Right forelimb (tissue), 1 donor: ENCODE measurements at regions not wholly inside any gene's neighbourhood (a gene's known extent, or its start where the extent isn't known, plus 50 kb on each side); places are given as distances from the start of the nearest gene placed in this dataset.
"Not testable (repeated sequence)": the region's sequence is repeated elsewhere in the genome, so short reads cannot be mapped to it uniquely, and the experiment has no call there.

ENCODE experiments used
- DNase-seq: peaks from one replicate; pipeline ENCODE4 v3.0.0-alpha.2; 2018

DNA sequence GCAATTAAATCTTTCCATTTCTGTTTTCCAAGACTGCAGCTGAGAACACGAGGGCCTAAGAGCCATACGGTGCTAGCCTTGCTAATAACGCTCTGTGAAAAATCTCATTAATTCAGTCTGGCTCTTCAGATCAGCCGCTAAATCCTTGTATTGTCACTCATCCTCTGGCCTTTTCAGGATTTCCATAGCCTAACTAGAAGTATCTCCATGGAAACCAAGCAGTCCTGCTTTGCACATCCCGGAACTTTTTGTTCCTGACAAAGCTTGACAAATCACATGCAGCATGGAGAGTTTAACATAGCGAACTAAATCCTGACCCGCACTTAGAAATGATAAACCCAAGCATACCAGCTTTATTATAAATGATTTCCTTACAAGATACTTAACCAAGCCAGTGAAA lies 383.7 kb downstream of the CD83 start:
- no peak for DNase-seq

DNA sequence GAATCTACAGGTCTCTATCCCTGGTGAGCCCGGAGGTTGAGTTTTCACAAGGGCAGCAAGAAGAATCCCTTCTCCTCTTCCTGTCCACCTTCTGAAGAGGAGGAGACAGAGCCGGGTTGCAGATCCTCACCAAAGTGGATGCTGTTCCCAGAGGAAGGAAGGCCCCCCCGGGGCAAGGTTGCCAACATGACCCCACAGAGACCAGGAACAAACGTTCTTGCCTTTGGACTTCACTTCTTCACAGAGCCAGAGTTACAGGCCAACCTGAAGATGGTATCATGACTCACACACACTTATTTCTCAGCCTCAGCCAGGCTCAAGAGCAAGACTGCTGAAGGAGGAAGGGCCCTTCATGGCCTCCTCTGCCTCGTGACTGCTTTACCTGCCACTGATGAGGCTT lies 384.3 kb downstream of the CD83 start:
- DNase-seq, result no peak

DNA sequence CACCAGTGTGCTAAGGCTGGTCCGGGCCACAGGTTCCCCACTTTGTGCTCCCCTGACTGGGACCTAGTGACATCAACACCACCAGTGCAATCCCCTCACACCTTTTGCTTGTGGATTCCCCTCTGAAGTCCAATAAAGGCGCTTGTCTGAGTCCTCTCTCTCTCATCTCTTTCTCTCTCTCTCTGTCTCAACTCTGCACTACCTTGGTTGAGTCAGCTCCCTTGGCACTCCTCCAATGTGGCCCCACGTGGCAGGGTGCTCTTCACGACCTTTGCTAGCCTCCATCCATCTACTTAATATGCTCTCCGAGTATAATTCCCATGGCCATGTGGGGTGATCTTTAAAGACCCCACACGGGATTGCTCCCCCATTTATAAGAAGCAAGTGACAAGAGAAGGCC lies 385.0 kb downstream of the CD83 start:
- no peak for DNase-seq

DNA sequence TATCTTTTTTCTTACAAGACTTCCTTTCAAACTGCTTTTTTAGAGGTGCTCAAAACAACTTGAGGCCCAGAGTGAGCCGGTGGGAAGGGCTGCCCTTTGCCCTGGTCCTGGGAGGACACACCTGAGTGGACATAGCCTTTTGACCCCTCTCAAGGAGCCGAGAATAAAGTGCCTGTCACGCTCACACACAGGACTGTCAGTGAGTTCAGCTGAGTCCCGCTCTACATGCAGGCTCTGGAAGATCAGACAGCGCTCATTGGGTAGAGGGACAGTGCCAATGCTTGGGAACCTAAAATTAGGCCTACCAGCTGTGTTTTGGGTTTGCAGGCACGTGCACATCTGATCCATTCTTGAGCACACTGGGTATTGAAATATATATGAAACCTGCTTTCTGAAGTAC lies 387.8 kb downstream of the CD83 start:
- no peak for DNase-seq

DNA sequence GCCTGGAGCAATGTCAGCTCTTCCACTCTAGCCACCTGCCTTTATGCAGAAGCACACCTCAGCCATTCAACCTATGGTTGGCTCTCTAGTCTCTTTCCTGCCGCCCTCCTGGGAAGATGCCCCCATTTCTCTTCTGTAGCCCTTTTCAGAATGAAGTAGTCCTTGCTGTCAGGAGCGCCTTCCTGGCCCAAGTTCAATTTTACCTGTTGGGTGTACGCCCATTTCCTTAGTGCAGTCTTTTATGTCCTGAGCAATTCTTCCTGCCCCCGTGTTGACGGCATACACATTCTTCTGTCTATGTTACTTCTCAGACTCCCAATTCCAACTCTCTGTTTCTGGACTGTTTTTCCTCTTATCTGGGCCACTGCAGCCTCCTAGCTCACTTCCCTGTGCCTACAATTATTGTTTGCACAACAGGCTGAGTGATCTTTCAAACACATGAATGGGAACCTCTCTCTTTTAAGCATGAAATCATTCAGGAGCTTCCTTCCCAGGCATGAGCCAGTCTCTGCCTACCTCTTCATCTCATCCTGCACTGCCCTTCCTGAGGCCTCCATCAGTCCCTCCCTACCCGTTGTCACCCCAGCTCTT lies 389.2 kb downstream of the CD83 start:
- DNase-seq, result no peak

DNA sequence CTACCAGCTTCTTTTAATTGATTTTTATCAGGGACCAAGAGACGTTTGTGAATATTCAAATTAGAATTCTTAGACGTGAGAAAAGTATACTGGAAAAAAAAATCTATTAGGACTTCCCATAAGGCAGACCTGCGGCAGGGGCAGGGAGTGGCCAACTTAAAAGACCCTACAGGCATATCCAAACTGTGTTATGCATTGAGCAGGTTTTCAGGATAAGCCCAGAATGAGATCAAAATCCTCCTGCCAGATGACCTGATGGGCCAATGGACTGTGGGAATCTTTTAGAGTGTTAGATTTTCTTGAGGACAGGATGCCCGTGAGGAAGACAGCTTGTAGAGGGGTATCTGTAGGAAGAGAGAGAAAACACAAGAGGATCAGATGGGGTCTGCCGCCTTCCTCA lies 391.5 kb downstream of the CD83 start:
- no peak for DNase-seq

DNA sequence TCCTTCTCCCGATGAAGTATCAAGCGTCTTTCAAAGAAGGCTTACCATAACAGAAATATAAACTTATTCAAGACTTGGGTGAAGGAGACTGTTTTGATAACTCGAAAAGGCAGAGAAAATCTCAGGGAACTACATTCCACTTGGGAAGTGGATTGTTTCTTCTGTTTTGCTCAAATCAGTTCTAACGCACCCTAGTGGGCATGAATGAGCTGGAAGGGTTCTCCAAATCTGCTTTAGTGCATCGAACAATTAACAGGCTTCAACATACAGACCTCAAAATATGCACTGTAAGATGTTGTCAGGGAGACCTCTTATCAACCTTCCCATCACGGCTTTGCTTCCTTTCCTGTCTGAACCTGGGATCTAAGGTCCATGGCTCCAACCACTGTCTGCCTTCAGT lies 392.5 kb downstream of the CD83 start:
- DNase-seq, result no peak

DNA sequence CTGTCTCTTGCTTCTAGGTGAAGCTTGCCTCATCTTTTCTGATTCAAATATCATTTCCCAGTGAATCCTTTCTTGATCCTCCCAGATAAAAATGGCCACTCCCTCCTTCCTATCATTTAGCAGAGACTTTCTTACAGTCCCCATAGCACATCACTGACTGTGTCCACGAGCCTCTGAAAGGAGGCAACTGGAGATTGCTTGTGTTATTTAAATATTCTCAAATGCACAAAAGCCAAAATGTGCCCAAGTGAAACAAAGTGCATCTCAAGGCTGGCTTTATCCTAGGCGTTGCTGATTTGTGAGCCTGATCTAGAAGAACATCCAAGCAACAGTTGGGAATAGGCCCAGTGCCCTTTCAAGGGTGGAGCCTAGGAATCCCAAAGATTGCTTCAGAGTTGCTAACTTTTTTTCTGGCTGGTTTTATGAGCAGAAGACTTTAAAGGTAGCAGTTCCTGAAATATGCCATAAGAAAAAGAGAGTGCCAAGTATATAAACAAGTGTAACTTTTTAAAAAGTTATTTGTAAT lies 393.6 kb downstream of the CD83 start:
- DNase-seq, result no peak

DNA sequence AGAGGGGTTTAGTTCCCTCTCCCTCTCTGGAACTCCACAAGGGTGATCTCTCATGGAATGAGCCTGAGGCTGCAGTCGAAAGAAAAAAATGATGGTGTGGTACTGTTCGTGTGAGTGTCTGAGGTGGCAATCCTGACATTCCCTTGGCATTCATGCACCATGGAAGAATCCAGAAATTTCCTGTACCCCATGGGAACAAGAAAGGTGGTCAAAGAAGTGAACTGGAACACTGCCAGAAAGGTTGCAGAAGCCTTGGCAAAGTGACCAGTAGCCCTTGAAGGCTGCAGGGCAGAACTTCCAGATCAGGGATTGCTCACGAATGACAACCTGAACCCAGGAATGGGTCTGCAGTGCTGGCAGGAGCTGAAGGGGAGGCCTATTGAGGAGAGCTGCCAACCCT lies 394.7 kb downstream of the CD83 start:
- no peak for DNase-seq

DNA sequence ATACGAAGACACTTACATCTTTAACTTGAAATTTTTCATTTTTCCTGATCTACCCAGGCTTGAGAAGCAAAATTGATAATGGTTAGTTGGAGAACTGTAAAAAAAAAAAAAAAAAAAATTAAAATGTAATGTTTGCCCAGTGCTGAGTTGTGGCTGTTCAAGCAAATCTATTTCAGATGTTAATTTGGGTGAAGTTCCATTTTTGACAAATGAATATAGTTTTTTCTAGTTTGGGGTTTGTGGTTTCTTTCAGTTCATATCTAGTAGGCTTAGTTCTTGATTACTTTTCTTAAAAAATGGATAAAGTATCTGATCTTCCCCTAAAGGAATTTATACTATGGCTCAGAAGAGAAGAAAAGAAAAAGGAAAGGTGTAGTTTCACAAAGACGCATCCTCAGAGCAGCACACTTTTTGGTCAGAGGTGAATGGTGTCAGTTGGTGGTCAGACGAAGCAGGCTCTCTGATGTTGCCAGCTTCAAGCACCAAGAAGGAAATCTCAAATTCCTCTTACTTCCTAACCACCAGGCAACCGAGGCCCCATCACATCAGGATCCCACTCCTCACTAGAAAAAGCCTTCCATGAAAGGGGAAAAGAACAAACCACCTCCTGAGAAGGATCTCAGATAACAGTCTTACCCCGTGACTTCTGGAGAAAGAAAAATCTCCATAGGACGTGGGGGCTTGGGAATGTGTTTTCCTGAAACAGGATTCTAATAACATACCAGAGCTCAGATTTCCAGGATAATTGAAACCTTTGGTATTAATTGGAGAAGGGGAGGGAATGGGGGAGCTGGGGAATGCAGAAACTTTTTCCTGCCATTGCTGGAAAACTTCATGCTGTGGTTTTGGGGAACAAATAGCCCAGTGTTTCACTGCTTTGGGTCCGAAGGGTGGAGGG lies 396.2 kb downstream of the CD83 start:
- no peak for DNase-seq

DNA sequence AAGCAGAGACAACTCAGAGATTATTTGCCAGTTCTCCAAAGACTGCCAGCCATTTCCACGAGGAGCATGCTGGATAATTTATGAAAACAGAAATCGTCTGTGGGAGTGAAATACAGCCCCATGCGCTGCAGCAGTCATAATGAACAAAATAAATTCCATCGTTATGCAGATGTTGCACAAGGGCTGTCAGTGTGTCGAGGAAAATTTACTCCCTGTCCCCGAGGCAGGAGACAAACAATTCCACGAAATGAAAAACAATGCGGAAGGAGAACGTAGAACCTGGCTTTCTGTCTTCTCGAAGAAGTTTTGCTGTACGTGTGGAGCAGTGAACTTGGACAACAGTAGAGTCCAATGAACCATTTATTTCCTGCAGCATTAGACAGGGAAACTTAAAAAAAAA lies 399.4 kb downstream of the CD83 start:
- DNase-seq, result no peak

DNA sequence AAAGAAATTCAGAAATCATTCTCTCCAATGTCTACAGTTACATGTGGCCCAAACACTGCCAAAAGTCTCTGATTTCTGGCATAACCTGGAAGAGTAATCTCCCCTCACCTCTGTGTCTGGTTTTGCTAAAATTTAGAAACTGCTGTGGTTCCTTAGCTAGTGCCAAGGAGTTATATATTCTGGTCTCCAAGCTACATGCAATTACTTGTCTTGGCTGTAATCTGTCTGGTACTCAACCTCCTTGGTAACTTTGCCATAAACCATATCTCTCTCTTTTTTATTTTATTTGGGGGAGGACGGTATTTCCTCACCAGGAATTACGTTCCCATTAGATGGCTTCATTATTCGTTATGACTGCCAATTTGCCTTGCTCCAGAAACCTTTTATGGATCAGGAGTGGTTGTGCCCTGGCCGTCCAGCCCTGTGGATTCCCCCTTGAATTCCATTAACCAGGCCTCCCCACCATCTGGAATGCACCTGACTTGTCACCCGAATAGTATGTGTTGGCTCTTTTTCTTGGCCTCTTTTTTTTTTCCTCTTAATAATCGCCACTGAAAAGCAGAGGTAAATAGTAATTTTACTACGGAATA lies 400.0 kb downstream of the CD83 start:
- DNase-seq, result no peak

DNA sequence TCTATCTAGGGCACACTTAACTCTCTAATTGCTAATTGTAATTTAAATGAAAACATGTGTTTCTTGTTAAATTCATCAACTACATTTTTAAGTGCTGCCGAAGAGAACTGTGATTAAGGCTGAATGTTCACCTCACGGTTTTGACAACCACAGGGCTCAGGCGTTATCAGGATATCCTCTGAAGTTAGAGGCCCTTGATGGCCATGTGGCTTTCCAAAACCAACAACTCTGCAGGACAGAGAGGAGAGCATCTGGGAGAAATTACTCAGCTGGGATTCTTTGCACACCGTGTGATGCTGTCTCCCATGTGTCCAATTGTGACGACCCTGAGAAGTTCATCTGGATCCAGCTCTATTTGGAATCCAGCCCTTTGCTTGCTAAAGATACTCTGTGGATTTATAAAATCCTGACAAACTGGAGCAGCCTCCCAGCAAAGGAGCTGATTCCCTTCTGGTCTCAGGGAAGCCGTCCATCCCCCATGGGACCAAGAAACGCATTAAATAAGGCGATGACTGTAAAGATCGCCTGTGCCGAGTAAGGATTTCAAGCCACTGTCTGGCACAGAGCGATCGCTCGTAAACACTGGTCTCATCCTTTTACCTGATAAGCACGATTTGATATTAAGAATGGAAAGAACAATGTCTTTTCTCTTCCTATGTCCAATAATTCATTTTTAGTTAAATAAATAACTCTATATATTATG lies 401.1 kb downstream of the CD83 start:
- no peak for DNase-seq

DNA sequence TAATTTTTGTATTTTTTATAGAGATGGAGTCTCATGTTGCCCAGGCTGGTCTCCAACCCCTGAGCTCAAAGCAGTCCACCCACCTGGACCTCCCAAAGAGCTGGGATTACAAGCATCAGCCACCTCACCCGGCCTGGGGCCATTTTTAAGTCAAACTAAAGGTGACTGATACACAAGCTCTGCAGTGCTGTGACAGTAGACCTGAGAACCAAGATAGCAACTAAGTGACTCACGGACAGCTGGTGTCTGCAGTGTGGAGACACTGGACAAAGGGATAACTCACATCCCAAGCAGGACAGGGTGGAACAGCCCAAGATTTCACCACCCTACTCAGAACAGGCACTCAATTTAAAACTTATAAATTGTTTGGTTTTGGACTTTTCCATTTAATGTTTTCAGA lies 402.5 kb downstream of the CD83 start:
- no peak for DNase-seq

DNA sequence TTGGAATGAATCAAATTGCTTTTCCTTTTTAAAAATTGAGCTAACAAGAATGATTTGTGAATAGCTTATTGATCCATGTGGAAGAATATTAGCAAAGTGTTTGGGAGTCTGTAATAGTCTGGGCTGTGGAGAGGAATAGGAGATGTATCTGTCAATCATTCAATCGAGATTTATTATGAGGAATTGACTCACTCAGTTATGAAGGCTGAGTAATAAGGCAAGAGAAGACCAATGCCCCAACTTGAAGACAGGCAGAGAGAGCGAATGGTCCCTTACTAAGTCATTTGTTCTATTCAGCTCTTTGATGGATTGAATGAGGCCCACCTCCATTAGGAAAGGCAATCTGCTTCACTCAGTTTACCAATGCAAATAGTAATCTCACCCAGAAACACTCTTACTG lies 403.0 kb downstream of the CD83 start:
- no peak for DNase-seq

DNA sequence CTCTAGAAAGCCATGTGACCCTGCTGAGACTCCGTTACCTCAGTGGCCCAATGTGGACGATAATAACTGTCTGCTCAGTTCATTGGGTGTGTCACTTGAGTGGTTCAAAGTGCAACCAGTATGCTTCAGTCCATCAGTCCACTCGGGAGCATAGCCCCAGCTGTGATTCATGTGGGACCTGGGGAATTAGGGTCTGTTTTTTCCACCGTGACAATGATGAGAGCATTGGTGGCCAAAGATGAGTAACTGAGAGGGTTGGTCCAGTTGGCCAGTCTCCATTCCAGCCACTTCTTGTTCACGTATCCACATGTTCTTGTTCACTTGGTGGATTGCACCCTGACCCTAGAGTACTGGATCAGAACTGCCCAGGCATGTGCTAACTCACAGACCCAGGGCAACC lies 403.6 kb downstream of the CD83 start:
- no peak for DNase-seq

DNA sequence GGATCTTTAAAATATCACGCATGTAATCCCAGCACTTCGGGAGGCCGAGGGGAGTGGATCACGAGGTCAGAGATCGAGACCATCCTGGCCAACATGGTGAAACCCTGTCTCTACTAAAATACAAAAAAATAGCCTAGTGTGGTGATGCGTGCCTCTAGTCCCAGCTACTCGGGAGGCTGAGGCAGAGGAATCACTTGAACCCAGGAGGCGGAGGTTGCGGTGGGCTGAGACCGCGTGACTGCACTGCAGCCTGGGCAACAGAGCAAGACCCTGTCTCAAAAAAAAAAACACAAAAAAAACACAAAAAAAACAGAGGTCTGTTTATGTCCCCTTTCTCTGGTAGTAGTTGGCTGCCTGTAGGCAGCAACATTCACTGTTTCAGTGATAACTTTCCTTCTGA lies 404.3 kb downstream of the CD83 start:
- not testable (repeated sequence) for DNase-seq

DNA sequence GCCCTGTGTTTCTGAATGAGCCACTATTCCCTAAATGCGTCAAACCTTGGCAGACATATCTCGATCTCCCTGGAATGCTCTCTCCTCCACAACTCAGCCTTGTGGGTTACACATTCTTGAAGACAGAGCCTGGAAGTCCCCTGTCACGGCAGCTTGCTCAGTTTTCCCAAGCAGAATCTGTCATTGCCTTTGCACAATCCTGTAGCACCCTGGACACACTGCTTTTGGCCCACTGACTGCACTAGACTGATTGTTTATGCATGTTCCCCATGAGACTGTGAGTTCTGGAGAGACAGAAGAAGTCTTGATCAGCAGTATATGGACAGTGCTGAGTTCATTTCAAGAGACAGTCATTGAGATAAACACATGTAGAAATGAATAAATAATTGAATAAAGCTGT lies 406.7 kb downstream of the CD83 start:
- DNase-seq, result no peak

DNA sequence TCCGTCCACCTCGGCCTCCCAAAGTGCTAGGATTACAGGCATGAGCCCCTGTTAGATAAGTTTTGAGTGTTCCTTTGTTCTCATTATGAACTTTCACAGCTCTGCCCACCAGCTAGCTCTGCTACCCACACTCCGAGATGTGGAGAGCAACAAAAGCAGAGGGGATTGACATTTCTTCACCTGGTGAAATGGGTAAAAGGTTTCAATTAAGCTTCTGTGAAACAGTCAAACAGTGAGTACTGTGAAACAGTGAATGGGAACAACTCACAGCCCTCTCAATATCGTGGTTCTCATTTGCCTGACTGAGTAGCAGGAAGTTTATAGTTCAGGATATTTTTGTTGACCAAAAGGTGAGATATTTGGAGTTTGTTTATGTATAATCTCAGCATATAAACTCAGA lies 412.8 kb downstream of the CD83 start:
- DNase-seq, result no peak

DNA sequence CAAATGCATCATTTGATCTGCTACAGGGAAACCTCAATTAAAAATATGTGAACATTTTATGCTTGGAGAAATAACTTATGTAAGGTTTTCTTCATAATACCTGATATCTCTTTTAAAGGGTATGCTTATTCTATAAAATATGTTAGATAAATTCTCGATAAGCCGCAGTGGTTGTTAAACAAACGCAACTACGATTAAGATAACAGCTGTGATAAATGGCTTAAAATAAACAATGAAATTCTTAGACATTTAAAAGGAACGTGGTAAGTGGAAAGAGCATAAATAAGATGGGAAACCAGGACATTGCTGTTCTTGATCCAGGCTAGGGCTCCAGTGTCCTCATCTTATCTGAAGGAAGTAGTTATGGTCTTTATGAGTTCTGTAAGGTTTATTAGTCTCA lies 415.9 kb downstream of the CD83 start:
- DNase-seq, result no peak

DNA sequence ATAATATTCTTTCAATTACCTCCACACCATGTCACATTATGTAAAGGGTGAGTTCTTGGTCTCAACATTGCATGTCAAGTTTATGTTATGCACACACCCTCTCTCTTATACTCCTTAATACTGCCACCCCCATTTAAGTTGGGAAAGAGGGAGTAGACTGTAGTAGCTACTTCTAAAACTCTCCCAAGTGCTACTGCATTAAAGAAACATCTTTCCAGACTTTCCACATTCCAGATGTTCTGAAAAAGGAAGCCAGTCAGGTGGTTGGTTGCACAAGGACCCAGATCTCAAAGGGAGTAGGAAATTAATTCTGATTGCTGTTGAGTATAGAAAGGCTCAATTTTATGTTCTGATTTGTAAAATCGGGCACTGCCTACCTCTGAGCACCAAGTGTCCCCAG lies 419.5 kb downstream of the CD83 start:
- DNase-seq, result no peak

DNA sequence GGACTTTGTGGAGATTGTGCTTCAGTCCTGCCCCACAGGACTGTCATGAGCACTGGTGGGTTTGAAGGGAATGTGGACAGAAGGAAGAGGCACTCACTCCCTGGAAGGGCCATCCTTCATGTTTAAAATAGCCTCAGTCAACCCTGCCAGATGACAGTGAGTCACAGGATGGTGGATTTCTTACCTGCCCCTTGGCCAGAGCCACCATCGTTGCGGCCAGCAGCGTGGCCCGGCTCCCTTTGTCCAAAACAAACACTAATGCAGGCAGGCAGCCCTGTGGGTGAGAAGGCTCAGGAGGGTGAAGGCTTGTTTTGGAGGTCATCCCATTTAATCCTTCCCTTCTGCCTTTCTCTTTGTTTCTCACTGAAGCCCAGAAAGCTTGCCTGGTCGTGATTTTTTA lies 422.7 kb downstream of the CD83 start:
- no peak for DNase-seq

DNA sequence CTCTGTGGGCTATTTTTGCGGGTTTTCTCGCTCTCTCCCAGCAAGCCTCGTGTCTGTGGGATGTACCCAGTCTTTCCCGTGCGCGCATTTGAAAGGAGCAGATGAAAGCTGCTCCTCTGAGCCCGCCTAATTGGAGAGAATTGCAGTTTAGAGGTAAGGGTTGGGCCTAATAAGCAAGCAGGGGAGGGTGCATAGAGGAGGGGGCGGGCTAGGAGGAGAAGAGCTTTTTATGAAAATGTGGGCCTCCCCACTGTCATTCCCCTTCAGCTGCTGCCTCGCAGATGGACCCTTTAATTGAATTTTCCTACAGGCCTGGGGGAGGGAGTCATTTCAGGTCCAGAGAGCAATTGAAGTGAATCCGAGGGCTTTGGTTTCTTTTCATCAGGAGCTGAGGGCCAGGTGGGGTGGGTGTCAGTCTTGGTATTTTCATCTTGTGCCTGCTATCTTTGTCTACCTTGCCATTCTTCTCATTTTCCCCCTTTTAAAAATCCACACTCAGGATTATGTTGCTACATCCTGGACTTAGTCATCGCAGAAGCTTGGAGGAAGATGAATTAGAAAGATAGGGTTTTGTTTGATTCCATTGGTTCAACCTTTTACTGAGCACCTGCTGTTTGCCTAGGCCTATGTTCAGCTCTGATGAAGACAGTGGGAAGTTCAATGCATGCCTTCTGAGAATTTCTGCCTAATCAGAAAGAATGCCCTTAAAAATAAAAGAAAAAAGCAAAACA lies 423.4 kb downstream of the CD83 start:
- DNase-seq, result no peak
